ENCODE measurements at regions not wholly inside any gene's neighbourhood (a gene's known extent, or its start where the extent isn't known, plus 50 kb on each side); places are given as distances from the start of the nearest gene placed in this dataset.

GRCh38 chr5:104646416-104646815, 1083.8 kb upstream of the NUDT12 start:
- Histone ChIP-seq H3K36me3 (ENCODE audit: insufficient read depth, low read length) (no peaks in the 10 kb centered on the region), H3K27ac (peak overlapping the region; percentile 76; the same call in 1 of the 2 replicates), H3K4me3 (peak overlapping the region; percentile 32), H3K9ac (ENCODE audit: insufficient read length) (no peak overlapping the region), H3K9me3 (ENCODE audit: low read depth, low read length) (no peaks in the 10 kb centered on the region)
- TF ChIP-seq POLR2AphosphoS5 (IDR thresholded peaks at IDR 0.05; ENCODE audit: borderline replicate concordance, low read depth, low read length) (no peak), FOXP2 (optimal IDR thresholded peaks at IDR 0.05; ENCODE audit: control extremely low read depth, extremely low read length, insufficient read depth) (no peak), EZH2 (IDR thresholded peaks at IDR 0.05) (no peak)
- DNase-seq (ENCODE audit: low read depth, low spot score): no peak

- Histone ChIP-seq H3K27ac (peak overlapping the region; percentile 83), H3K9ac (ENCODE audit: insufficient read length) (peak overlapping the region; percentile 58), H3K36me3 (ENCODE audit: insufficient read depth, low read length) (peaks cover 3% of the 10 kb centered on the region; the same call in 1 of the 2 replicates), H3K9me3 (ENCODE audit: low read depth, low read length) (no peaks in the 10 kb centered on the region), H3K4me3 (peak overlapping the region; percentile 56)
- TF ChIP-seq POLR2AphosphoS5 (IDR thresholded peaks at IDR 0.05; ENCODE audit: borderline replicate concordance, low read depth, low read length) (no peak), EZH2 (IDR thresholded peaks at IDR 0.05) (no peak), FOXP2 (optimal IDR thresholded peaks at IDR 0.05; ENCODE audit: control extremely low read depth, extremely low read length, insufficient read depth) (no peak)
- no peak for DNase-seq (ENCODE audit: low read depth, low spot score)
These were observed 1080.7 kb upstream of the NUDT12 start for GRCh38 chr5:104643320-104643719.

- DNase-seq (ENCODE audit: low read depth, low spot score): no peak
- H3K36me3 ChIP-seq (ENCODE audit: insufficient read depth, low read length): peaks cover 3% of the 10 kb centered on the region; the same call in 1 of the 2 replicates
- H3K9ac ChIP-seq (ENCODE audit: insufficient read length): no peak overlapping the region
- TF ChIP-seq POLR2AphosphoS5 (IDR thresholded peaks at IDR 0.05; ENCODE audit: borderline replicate concordance, low read depth, low read length) (no peak), FOXP2 (optimal IDR thresholded peaks at IDR 0.05; ENCODE audit: control extremely low read depth, extremely low read length, insufficient read depth) (no peak), EZH2 (IDR thresholded peaks at IDR 0.05) (no peak)
- H3K9me3 ChIP-seq (ENCODE audit: low read depth, low read length): no peaks in the 10 kb centered on the region
- H3K4me3 ChIP-seq: no peak overlapping the region
- H3K27ac ChIP-seq: no peak overlapping the region
These were observed 1072.6 kb upstream of the NUDT12 start for GRCh38 chr5:104635227-104635626.

- Histone ChIP-seq H3K36me3 (ENCODE audit: insufficient read depth, low read length) (no peaks in the 10 kb centered on the region), H3K4me3 (no peak overlapping the region), H3K9me3 (ENCODE audit: low read depth, low read length) (peaks cover 4% of the 10 kb centered on the region; the same call in 1 of the 2 replicates), H3K27ac (peak overlapping the region; percentile 83), H3K9ac (ENCODE audit: insufficient read length) (peak overlapping the region; percentile 22)
- TF ChIP-seq POLR2AphosphoS5 (IDR thresholded peaks at IDR 0.05; ENCODE audit: borderline replicate concordance, low read depth, low read length): no peak
- no peak for TF ChIP-seq EZH2 (IDR thresholded peaks at IDR 0.05)
- DNase-seq (ENCODE audit: low read depth, low spot score): no peak
These were observed 1066.3 kb upstream of the NUDT12 start for GRCh38 chr5:104628911-104629310.

GRCh38 chr5:104626122-104626521, 1063.5 kb upstream of the NUDT12 start:
- H3K36me3 ChIP-seq (ENCODE audit: insufficient read depth, low read length): no peaks in the 10 kb centered on the region
- no peak overlapping the region for H3K27ac ChIP-seq
- peaks cover 4% of the 10 kb centered on the region; the same call in 1 of the 2 replicates for H3K9me3 ChIP-seq (ENCODE audit: low read depth, low read length)
- TF ChIP-seq EZH2 (IDR thresholded peaks at IDR 0.05) (no peak), POLR2AphosphoS5 (IDR thresholded peaks at IDR 0.05; ENCODE audit: borderline replicate concordance, low read depth, low read length) (no peak), FOXP2 (optimal IDR thresholded peaks at IDR 0.05; ENCODE audit: control extremely low read depth, extremely low read length, insufficient read depth) (no peak)
- H3K9ac ChIP-seq (ENCODE audit: insufficient read length): no peak overlapping the region
- no peak overlapping the region for H3K4me3 ChIP-seq
- no peak for DNase-seq (ENCODE audit: low read depth, low spot score)

- no peaks in the 10 kb centered on the region for H3K9me3 ChIP-seq (ENCODE audit: low read depth, low read length)
- no peaks in the 10 kb centered on the region for H3K36me3 ChIP-seq (ENCODE audit: insufficient read depth, low read length)
- TF ChIP-seq FOXP2 (optimal IDR thresholded peaks at IDR 0.05; ENCODE audit: control extremely low read depth, extremely low read length, insufficient read depth) (no peak), POLR2AphosphoS5 (IDR thresholded peaks at IDR 0.05; ENCODE audit: borderline replicate concordance, low read depth, low read length) (no peak), EZH2 (IDR thresholded peaks at IDR 0.05) (no peak)
- H3K9ac ChIP-seq (ENCODE audit: insufficient read length): no peak overlapping the region
- DNase-seq (ENCODE audit: low read depth, low spot score): no peak
- no peak overlapping the region; the same call in 1 of the 2 replicates for H3K27ac ChIP-seq
- no peak overlapping the region for H3K4me3 ChIP-seq
These were observed 1049.4 kb upstream of the NUDT12 start for GRCh38 chr5:104612005-104612404.

- peak overlapping the region; percentile 80 for H3K27ac ChIP-seq
- no peaks in the 10 kb centered on the region for H3K36me3 ChIP-seq (ENCODE audit: insufficient read depth, low read length)
- H3K9ac ChIP-seq (ENCODE audit: insufficient read length): no peak overlapping the region
- TF ChIP-seq EZH2 (IDR thresholded peaks at IDR 0.05): no peak
- TF ChIP-seq POLR2AphosphoS5 (IDR thresholded peaks at IDR 0.05; ENCODE audit: borderline replicate concordance, low read depth, low read length): no peak
- no peak for TF ChIP-seq FOXP2 (optimal IDR thresholded peaks at IDR 0.05; ENCODE audit: control extremely low read depth, extremely low read length, insufficient read depth)
- DNase-seq (ENCODE audit: low read depth, low spot score): no peak
- no peaks in the 10 kb centered on the region for H3K9me3 ChIP-seq (ENCODE audit: low read depth, low read length)
- H3K4me3 ChIP-seq: peak overlapping the region; percentile 9; the same call in 1 of the 2 replicates
These were observed 1048.7 kb upstream of the NUDT12 start for GRCh38 chr5:104611135-104611767.

GRCh38 chr5:104606258-104606829, 1043.8 kb upstream of the NUDT12 start:
- no peak for TF ChIP-seq POLR2AphosphoS5 (IDR thresholded peaks at IDR 0.05; ENCODE audit: borderline replicate concordance, low read depth, low read length)
- no peak overlapping the region for H3K27ac ChIP-seq
- H3K9me3 ChIP-seq (ENCODE audit: low read depth, low read length): no peaks in the 10 kb centered on the region
- H3K9ac ChIP-seq (ENCODE audit: insufficient read length): no peak overlapping the region
- H3K36me3 ChIP-seq (ENCODE audit: insufficient read depth, low read length): no peaks in the 10 kb centered on the region
- DNase-seq (ENCODE audit: low read depth, low spot score): no peak
- H3K4me3 ChIP-seq: no peak overlapping the region

All from SK-N-MC (cell line).